SK-N-SH treated with all-trans-retinoic acid at 6 μM for 48 hours (cell line): ENCODE measurements at regions not wholly inside any gene's neighbourhood (a gene's known extent, or its start where the extent isn't known, plus 50 kb on each side); places are given as distances from the start of the nearest gene placed in this dataset.

ENCODE experiments used
- CREB5 ChIP-seq: fragments of 250-450 bp; sonication (Bioruptor Pico); IDR thresholded peaks from 2 replicates; pipeline ENCODE4 v1.5.1; 2020; ENCODE audit warnings: low read depth, mild to moderate bottlenecking, moderate library complexity
- ZNF8 ChIP-seq: fragments of 450-650 bp; formaldehyde crosslinking; IDR thresholded peaks from 2 replicates; pipeline ENCODE4 v1.5.0; 2020; ENCODE audit warnings: mild to moderate bottlenecking, moderate library complexity

DNA sequence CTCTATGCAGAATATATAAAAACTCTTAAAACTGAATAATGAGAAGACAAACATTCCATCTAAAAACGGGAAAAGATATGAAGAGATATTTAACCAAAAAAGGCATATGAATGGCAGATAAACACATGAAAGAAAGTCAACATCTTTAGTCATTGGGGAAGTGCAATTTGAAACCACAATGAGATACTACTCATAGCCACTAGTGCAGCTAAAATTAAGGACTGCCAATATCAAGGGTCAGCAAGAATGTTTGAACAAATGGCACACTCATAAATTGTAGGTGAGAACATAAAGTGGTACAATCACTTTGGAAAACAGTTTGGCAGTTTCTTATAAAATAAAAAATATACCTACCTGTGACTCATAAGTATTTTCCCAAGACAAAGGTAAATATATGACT lies 534.9 kb upstream of the DIPK2B start:
- TF ChIP-seq ZNF8 (no peak), CREB5 (no peak)
